ENCODE measurements at regions not wholly inside any gene's neighbourhood (a gene's known extent, or its start where the extent isn't known, plus 50 kb on each side); places are given as distances from the start of the nearest gene placed in this dataset.

- Histone ChIP-seq H3K9me3 (ENCODE audit: low read length) (no peaks in the 10 kb centered on the region), H3K4me2 (ENCODE audit: low read length) (no peak overlapping the region), H3K36me3 (ENCODE audit: insufficient read depth, low read length) (no peaks in the 10 kb centered on the region), H4K20me1 (ENCODE audit: insufficient read depth) (no peaks in the 10 kb centered on the region), H3K9ac (ENCODE audit: low read length) (no peak overlapping the region), H3F3A (ENCODE audit: insufficient read depth, low read length, poor library complexity, severe bottlenecking) (no peaks in the 10 kb centered on the region), H3K4me3 (ENCODE audit: low read length) (no peak overlapping the region), H3K27me3 (ENCODE audit: insufficient read depth, low read depth, low read length) (no peaks in the 10 kb centered on the region), H3K79me2 (replicated peaks; ENCODE audit: insufficient read depth, low read length) (no peaks in the 10 kb centered on the region), H3K27ac (ENCODE audit: low read length) (no peak overlapping the region), H2AFZ (ENCODE audit: low read depth, low read length) (no peak overlapping the region), H3K9me2 (ENCODE audit: insufficient read depth, low read length) (no peaks in the 10 kb centered on the region)
- no peak for TF ChIP-seq MXI1 (conservative IDR thresholded peaks at IDR 0.05; ENCODE audit: poor library complexity, severe bottlenecking)
- TF ChIP-seq EP300 (conservative IDR thresholded peaks at IDR 0.05; ENCODE audit: poor library complexity, severe bottlenecking), result no peak
- no peak for TF ChIP-seq EZH2 (IDR thresholded peaks at IDR 0.05; ENCODE audit: borderline replicate concordance, insufficient read depth, low read length, poor library complexity, severe bottlenecking)
- TF ChIP-seq TAF1 (IDR thresholded peaks at IDR 0.05; ENCODE audit: low read depth), result no peak
These were observed 279.9 kb downstream of the WDR11 start for GRCh38 chr10:121131014-121131413.

GRCh38 chr10:121131426-121132265, 280.5 kb downstream of the WDR11 start:
- Histone ChIP-seq H3K36me3 (ENCODE audit: insufficient read depth, low read length) (no peaks in the 10 kb centered on the region), H3K9ac (ENCODE audit: low read length) (no peak overlapping the region), H3K9me2 (ENCODE audit: insufficient read depth, low read length) (no peaks in the 10 kb centered on the region), H3K27me3 (ENCODE audit: insufficient read depth, low read depth, low read length) (no peaks in the 10 kb centered on the region), H3K4me2 (ENCODE audit: low read length) (no peak overlapping the region), H3F3A (ENCODE audit: insufficient read depth, low read length, poor library complexity, severe bottlenecking) (no peaks in the 10 kb centered on the region), H3K4me3 (ENCODE audit: low read length) (no peak overlapping the region), H3K27ac (ENCODE audit: low read length) (no peak overlapping the region), H2AFZ (ENCODE audit: low read depth, low read length) (no peak overlapping the region), H3K79me2 (replicated peaks; ENCODE audit: insufficient read depth, low read length) (no peaks in the 10 kb centered on the region), H3K9me3 (ENCODE audit: low read length) (no peaks in the 10 kb centered on the region), H4K20me1 (ENCODE audit: insufficient read depth) (no peaks in the 10 kb centered on the region)
- TF ChIP-seq TAF1 (IDR thresholded peaks at IDR 0.05; ENCODE audit: low read depth), result no peak
- no peak for TF ChIP-seq REST (IDR thresholded peaks at IDR 0.05; ENCODE audit: borderline replicate concordance)
- TF ChIP-seq EZH2 (IDR thresholded peaks at IDR 0.05; ENCODE audit: borderline replicate concordance, insufficient read depth, low read length, poor library complexity, severe bottlenecking), result no peak
- TF ChIP-seq RAD21 (conservative IDR thresholded peaks at IDR 0.05), result no peak
- TF ChIP-seq CTCF (IDR thresholded peaks at IDR 0.05; ENCODE audit: poor library complexity, severe bottlenecking), result no peak
- TF ChIP-seq EP300 (conservative IDR thresholded peaks at IDR 0.05; ENCODE audit: poor library complexity, severe bottlenecking), result no peak
- TF ChIP-seq SMC3 (conservative IDR thresholded peaks at IDR 0.05; ENCODE audit: poor library complexity), result no peak
- TF ChIP-seq MXI1 (conservative IDR thresholded peaks at IDR 0.05; ENCODE audit: poor library complexity, severe bottlenecking), result no peak
- no peak for TF ChIP-seq POLR2AphosphoS5 (IDR thresholded peaks at IDR 0.05)
